Epithelial cell of proximal tubule (primary cell): ENCODE measurements at regions not wholly inside any gene's neighbourhood (a gene's known extent, or its start where the extent isn't known, plus 50 kb on each side); places are given as distances from the start of the nearest gene placed in this dataset.

Experiments
- DNase-seq: peaks from one replicate; pipeline ENCODE4 v3.0.0-alpha.2; 2011; ENCODE audit warnings: low read depth
- H3K4me3 ChIP-seq: 2 replicates; pipeline ENCODE4 v1.5.1; 2011; ENCODE audit warnings: low read depth, mild to moderate bottlenecking, low read length
- TF ChIP-seq, protein P1 (sequence below): conservative IDR thresholded peaks from 2 replicates; pipeline ENCODE4 v1.5.1; 2012; ENCODE audit warnings: low read depth, mild to moderate bottlenecking, low read length

DNA sequence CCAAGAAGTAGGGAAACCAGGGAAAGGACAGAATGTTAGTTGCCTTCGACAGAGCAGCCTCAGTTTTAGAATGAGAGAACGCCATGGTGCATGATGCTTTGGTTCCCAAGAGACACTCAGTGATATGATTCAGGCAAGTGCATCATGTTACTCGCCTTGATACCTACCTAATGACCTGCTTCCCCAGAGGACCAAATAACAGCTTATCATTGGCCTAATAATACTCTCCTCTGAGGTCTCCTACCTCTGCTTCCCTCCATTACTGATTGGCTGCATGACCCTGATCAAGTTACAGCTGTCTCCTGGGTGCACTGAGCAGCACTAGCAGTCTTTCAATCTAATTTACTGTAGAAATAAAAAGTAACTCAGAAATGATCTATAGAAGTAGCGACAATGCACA, 979.7 kb upstream of the FAT3 start:
- DNase-seq: no peak
- no peak overlapping the region for H3K4me3 ChIP-seq
- TF ChIP-seq, protein P1, sequence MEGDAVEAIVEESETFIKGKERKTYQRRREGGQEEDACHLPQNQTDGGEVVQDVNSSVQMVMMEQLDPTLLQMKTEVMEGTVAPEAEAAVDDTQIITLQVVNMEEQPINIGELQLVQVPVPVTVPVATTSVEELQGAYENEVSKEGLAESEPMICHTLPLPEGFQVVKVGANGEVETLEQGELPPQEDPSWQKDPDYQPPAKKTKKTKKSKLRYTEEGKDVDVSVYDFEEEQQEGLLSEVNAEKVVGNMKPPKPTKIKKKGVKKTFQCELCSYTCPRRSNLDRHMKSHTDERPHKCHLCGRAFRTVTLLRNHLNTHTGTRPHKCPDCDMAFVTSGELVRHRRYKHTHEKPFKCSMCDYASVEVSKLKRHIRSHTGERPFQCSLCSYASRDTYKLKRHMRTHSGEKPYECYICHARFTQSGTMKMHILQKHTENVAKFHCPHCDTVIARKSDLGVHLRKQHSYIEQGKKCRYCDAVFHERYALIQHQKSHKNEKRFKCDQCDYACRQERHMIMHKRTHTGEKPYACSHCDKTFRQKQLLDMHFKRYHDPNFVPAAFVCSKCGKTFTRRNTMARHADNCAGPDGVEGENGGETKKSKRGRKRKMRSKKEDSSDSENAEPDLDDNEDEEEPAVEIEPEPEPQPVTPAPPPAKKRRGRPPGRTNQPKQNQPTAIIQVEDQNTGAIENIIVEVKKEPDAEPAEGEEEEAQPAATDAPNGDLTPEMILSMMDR: no peak

- H3K4me3 ChIP-seq: no peak overlapping the region
- DNase-seq: no peak
- TF ChIP-seq, protein P1: no peak
These were observed 981.0 kb upstream of the FAT3 start for GRCh38 chr11:91243630-91244029.

GRCh38 chr11:91243051-91243450, 981.6 kb upstream of the FAT3 start:
- TF ChIP-seq, protein P1: no peak
- DNase-seq: no peak
- H3K4me3 ChIP-seq: no peak overlapping the region

- DNase-seq: no peak
- TF ChIP-seq, protein P1: no peak
- H3K4me3 ChIP-seq: no peak overlapping the region
These were observed 983.4 kb upstream of the FAT3 start for GRCh38 chr11:91241226-91241625.

DNA sequence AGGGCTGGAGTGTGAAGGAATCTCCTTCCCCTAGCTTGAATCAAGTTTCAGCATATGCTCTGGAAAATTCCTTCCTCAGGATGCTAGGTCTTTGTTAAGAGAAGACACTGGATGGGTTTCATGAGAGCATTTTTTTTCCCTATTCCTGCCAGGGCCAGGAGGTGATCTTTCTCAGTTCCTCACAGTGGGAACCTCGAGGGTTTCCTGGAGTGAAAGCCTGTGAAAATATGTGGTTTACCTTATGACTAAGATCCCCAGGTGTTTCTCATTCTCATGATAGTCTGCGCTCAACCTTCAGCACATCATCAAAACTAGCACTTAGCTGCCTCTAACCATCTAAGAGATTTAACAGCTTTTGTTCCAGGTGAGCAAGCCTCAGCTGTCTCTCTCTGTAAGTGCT, 985.3 kb upstream of the FAT3 start:
- DNase-seq: no peak

GRCh38 chr11:91231226-91231625, 993.4 kb upstream of the FAT3 start:
- TF ChIP-seq, protein P1: no peak

More for the DNA sequence above, 985.3 kb upstream of the FAT3 start:
- TF ChIP-seq, protein P1: no peak
- H3K4me3 ChIP-seq: no peak overlapping the region

GRCh38 chr11:91230647-91231046, 994.0 kb upstream of the FAT3 start:
- no peak overlapping the region for H3K4me3 ChIP-seq
- TF ChIP-seq, protein P1: no peak
- no peak for DNase-seq

More at GRCh38 chr11:91231226-91231625, 993.4 kb upstream of the FAT3 start:
- no peak for DNase-seq
- no peak overlapping the region for H3K4me3 ChIP-seq
